ENCODE measurements at regions not wholly inside any gene's neighbourhood (a gene's known extent, or its start where the extent isn't known, plus 50 kb on each side); places are given as distances from the start of the nearest gene placed in this dataset.
A peak's percentile ranks its signal among the peaks of the same experiment; 100 is the strongest.
"Not testable (repeated sequence)": the region's sequence is repeated elsewhere in the genome, so short reads cannot be mapped to it uniquely, and the experiment has no call there.

- H4K20me1 ChIP-seq (replicated peaks; ENCODE audit: control insufficient read depth, insufficient read depth, low read length); DNase-seq (ENCODE audit: extremely low read depth in 1 of 4, low spot score in 3 of 4); H3K4me3 ChIP-seq; H3K4me1 ChIP-seq (replicated peaks in 1 of 2; ENCODE audit: control insufficient read depth in 2 of 2, insufficient read depth in 2 of 2, low read length in 2 of 2); H3K27ac ChIP-seq (ENCODE audit: extremely low read depth, low read depth, low read length); H3K27me3 ChIP-seq (ENCODE audit: control insufficient read depth in 2 of 2, insufficient read depth in 2 of 2, low read length in 2 of 2); H3K36me3 ChIP-seq (ENCODE audit: control insufficient read depth, insufficient read depth, low read length); POLR2A ChIA-PET; H3K9ac ChIP-seq (ENCODE audit: insufficient read depth in 1 of 2, low read depth in 2 of 2, low read length in 2 of 2); H2AFZ ChIP-seq (ENCODE audit: low read depth, low read length); intact Hi-C loops (cut with micrococcal nuclease); ATAC-seq; H3K9me3 ChIP-seq (replicated peaks; ENCODE audit: control insufficient read depth, insufficient read depth, low read depth, low read length); H3K79me2 ChIP-seq (ENCODE audit: control insufficient read depth, insufficient read depth, low read length); H3K9me1 ChIP-seq (ENCODE audit: control insufficient read depth, insufficient read depth, low read length); FAIRE-seq; H3K4me2 ChIP-seq (ENCODE audit: insufficient read depth, low read length); CTCF ChIA-PET (ENCODE audit: low intra/inter-chr PET ratio); BruUV-seq (replicated peaks): not testable (repeated sequence)
- peak; percentile 41 for TF ChIP-seq SETDB1 (IDR thresholded peaks at IDR 0.05; ENCODE audit: low read length)
- in situ Hi-C loops (cut with MboI): loop anchor here (25.0 kb wide), 1 partner anchor 1157 kb away; no protein-coding TSS in a partner anchor
- WGBS (ENCODE audit: insufficient coverage, low coverage, missing lambda C conversion rate): 3% methylated on average over 3 of the region's 3 CpGs
Measured at GRCh38 chr21:9004815-9005518, 1516.4 kb upstream of the TPTE start.

GRCh38 chr21:9005671-9006070, 1515.7 kb upstream of the TPTE start:
- H3K79me2 ChIP-seq (ENCODE audit: control insufficient read depth, insufficient read depth, low read length); POLR2A ChIA-PET; H3K9ac ChIP-seq (ENCODE audit: insufficient read depth in 1 of 2, low read depth in 2 of 2, low read length in 2 of 2); H3K4me2 ChIP-seq (ENCODE audit: insufficient read depth, low read length); H3K27me3 ChIP-seq (ENCODE audit: control insufficient read depth in 2 of 2, insufficient read depth in 2 of 2, low read length in 2 of 2); H3K4me1 ChIP-seq (replicated peaks in 1 of 2; ENCODE audit: control insufficient read depth in 2 of 2, insufficient read depth in 2 of 2, low read length in 2 of 2); intact Hi-C loops (cut with micrococcal nuclease); H3K27ac ChIP-seq (ENCODE audit: extremely low read depth, low read depth, low read length); ATAC-seq; H3K4me3 ChIP-seq; H2AFZ ChIP-seq (ENCODE audit: low read depth, low read length); DNase-seq (ENCODE audit: extremely low read depth in 1 of 4, low spot score in 3 of 4); H3K9me3 ChIP-seq (replicated peaks; ENCODE audit: control insufficient read depth, insufficient read depth, low read depth, low read length); BruUV-seq (replicated peaks); CTCF ChIA-PET (ENCODE audit: low intra/inter-chr PET ratio); H3K36me3 ChIP-seq (ENCODE audit: control insufficient read depth, insufficient read depth, low read length); H3K9me1 ChIP-seq (ENCODE audit: control insufficient read depth, insufficient read depth, low read length); H4K20me1 ChIP-seq (replicated peaks; ENCODE audit: control insufficient read depth, insufficient read depth, low read length); FAIRE-seq: not testable (repeated sequence)
- 0% methylated on average over 1 of the region's 1 CpG for WGBS (ENCODE audit: insufficient coverage, low coverage, missing lambda C conversion rate)
- in situ Hi-C loops (cut with MboI): loop anchor here (25.0 kb wide), 1 partner anchor 1157 kb away; no protein-coding TSS in a partner anchor

- H3K79me2 ChIP-seq (ENCODE audit: control insufficient read depth, insufficient read depth, low read length); H3K9me1 ChIP-seq (ENCODE audit: control insufficient read depth, insufficient read depth, low read length); H3K27me3 ChIP-seq (ENCODE audit: control insufficient read depth in 2 of 2, insufficient read depth in 2 of 2, low read length in 2 of 2); H2AFZ ChIP-seq (ENCODE audit: low read depth, low read length); H3K9ac ChIP-seq (ENCODE audit: insufficient read depth in 1 of 2, low read depth in 2 of 2, low read length in 2 of 2); intact Hi-C loops (cut with micrococcal nuclease); H3K36me3 ChIP-seq (ENCODE audit: control insufficient read depth, insufficient read depth, low read length); H3K4me2 ChIP-seq (ENCODE audit: insufficient read depth, low read length); DNase-seq (ENCODE audit: extremely low read depth in 1 of 4, low spot score in 3 of 4); CTCF ChIA-PET (ENCODE audit: low intra/inter-chr PET ratio); BruUV-seq (replicated peaks); ATAC-seq; POLR2A ChIA-PET; H4K20me1 ChIP-seq (replicated peaks; ENCODE audit: control insufficient read depth, insufficient read depth, low read length); H3K9me3 ChIP-seq (replicated peaks; ENCODE audit: control insufficient read depth, insufficient read depth, low read depth, low read length); H3K4me1 ChIP-seq (replicated peaks in 1 of 2; ENCODE audit: control insufficient read depth in 2 of 2, insufficient read depth in 2 of 2, low read length in 2 of 2); H3K4me3 ChIP-seq; H3K27ac ChIP-seq (ENCODE audit: extremely low read depth, low read depth, low read length); FAIRE-seq: not testable (repeated sequence)
- in situ Hi-C loops (cut with MboI): loop anchor here (25.0 kb wide), 1 partner anchor 1156 kb away; no protein-coding TSS in a partner anchor
Measured at GRCh38 chr21:9006111-9006510, 1515.3 kb upstream of the TPTE start.
